HEK293T (cell line): ENCODE measurements at regions not wholly inside any gene's neighbourhood (a gene's known extent, or its start where the extent isn't known, plus 50 kb on each side); places are given as distances from the start of the nearest gene placed in this dataset.
"Not testable (repeated sequence)": the region's sequence is repeated elsewhere in the genome, so short reads cannot be mapped to it uniquely, and the experiment has no call there.

ENCODE experiments used
- ARNT ChIP-seq: fragments of 450-650 bp; IDR thresholded peaks from 2 replicates; pipeline ENCODE4 v1.6.1; 2017; ENCODE audit warnings: mild to moderate bottlenecking
- BHLHE40 ChIP-seq: fragments of 450-650 bp; IDR thresholded peaks from 2 replicates; pipeline ENCODE4 v1.6.1; 2016; ENCODE audit warnings: mild to moderate bottlenecking, moderate library complexity, borderline replicate concordance
- CTBP1 ChIP-seq: fragments of 450-650 bp; IDR thresholded peaks from 2 replicates; pipeline ENCODE4 v1.6.1; 2016; ENCODE audit warnings: borderline replicate concordance
- ELF4 ChIP-seq: fragments of 450-650 bp; IDR thresholded peaks from 2 replicates; pipeline ENCODE4 v1.6.1; 2017; ENCODE audit warnings: antibody characterized with exemption
- FOXK2 ChIP-seq: fragments of 450-650 bp; IDR thresholded peaks from 2 replicates; pipeline ENCODE4 v1.6.1; 2016; ENCODE audit warnings: mild to moderate bottlenecking
- FOXM1 ChIP-seq: fragments of 450-650 bp; IDR thresholded peaks from 2 replicates; pipeline ENCODE4 v1.6.1; 2017; ENCODE audit warnings: mild to moderate bottlenecking, borderline replicate concordance
- HDGF ChIP-seq: fragments of 450-650 bp; IDR thresholded peaks from 2 replicates; pipeline ENCODE4 v1.6.1; 2017; ENCODE audit warnings: antibody characterized with exemption, borderline replicate concordance
- LEF1 ChIP-seq: fragments of 450-650 bp; IDR thresholded peaks from 2 replicates; pipeline ENCODE4 v1.6.1; 2017; ENCODE audit warnings: mild to moderate bottlenecking, borderline replicate concordance
- NFRKB ChIP-seq: fragments of 450-650 bp; IDR thresholded peaks from 2 replicates; pipeline ENCODE4 v1.6.1; 2016; ENCODE audit warnings: mild to moderate bottlenecking, moderate library complexity
- PKNOX1 ChIP-seq: fragments of 450-650 bp; IDR thresholded peaks from 2 replicates; pipeline ENCODE4 v1.6.1; 2016
- SP1 ChIP-seq: fragments of 450-650 bp; IDR thresholded peaks from 2 replicates; pipeline ENCODE4 v1.6.1; 2017
- SUZ12 ChIP-seq: fragments of 450-650 bp; IDR thresholded peaks from 2 replicates; pipeline ENCODE4 v1.6.1; 2016; ENCODE audit warnings: mild to moderate bottlenecking
- TARDBP ChIP-seq: fragments of 450-650 bp; IDR thresholded peaks from 2 replicates; pipeline ENCODE4 v1.6.1; 2016
- ZNF384 ChIP-seq: fragments of 450-650 bp; IDR thresholded peaks from 2 replicates; pipeline ENCODE4 v1.6.1; 2016

GRCh38 chr1:83117030-83117429 is 881.9 kb downstream of the TTLL7 start:
- not testable (repeated sequence) for TF ChIP-seq ELF4, FOXK2, PKNOX1, BHLHE40, ZNF384, LEF1, SP1, SUZ12, TARDBP, NFRKB, FOXM1, CTBP1, ARNT, HDGF
